Activated CD8-positive, alpha-beta memory T cell treated with anti-CD3 and anti-CD28 coated beads for 1 hour (primary cell): ENCODE measurements at regions not wholly inside any gene's neighbourhood (a gene's known extent, or its start where the extent isn't known, plus 50 kb on each side); places are given as distances from the start of the nearest gene placed in this dataset.
"Not testable (repeated sequence)": the region's sequence is repeated elsewhere in the genome, so short reads cannot be mapped to it uniquely, and the experiment has no call there.

Experiments
- DNase-seq, 2 donors: peaks; one replicate each; pipeline ENCODE4 v3.0.0-alpha.2; 2020; ENCODE audit warnings: low read depth in 1 of 2; ENCODE audit errors: extremely low read depth in 1 of 2

DNA sequence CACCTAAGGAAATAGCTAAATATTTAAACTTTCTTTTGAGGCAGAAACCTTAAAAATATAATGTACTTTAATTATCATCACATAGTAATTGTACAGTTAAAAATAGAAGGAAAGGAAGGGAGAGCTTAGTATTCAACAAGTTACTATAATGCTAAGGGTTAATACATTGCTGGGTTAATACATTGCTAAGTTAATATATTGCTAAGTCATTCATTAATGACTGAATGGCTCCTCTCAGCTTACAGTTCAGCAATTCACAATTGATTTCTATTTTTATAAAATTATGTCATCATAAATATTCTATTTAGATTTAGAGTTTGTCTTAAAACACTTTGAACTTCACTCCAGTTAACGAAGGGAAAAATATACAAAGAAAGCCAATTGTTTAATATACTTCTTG is 207.9 kb downstream of the BMP4 start:
- no peak for DNase-seq

DNA sequence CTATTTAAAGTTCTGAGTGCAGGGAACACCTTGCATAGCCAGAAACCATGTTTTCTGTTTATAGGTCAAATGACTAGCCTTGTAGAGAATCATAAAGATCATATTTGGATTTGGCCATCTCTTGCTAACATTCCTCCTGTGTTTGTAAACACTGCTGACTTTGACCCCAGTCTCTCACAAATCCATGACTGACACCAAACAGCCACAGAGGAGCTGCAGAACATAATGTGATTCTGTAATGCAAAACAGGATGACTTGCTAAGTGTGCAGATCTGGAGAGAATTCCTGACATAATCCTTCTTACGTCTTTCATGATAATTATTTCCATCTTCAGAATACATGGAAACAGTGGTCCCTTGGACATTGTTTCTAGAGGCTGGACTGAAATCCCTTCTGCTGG is 211.8 kb downstream of the BMP4 start:
- no peak for DNase-seq

DNA sequence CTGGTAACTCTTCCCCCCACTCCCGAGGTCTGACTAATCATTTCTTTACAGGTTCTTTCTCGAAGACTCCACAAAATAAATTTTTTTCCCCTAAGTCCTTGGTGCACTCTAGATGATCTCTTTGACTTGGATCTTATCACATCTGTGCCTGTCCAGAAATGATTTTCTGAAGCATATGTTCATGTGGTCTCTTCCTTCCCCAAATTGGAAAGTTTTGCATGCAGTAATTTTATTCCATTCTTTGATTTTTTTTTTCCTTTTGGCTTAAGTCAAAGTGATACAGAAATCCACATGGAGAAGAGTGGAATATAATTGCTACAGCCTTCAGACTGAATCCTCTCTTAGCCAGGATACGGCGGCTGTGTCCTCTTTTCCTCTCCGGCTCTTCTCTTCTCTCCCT is 213.3 kb downstream of the BMP4 start:
- no peak for DNase-seq

DNA sequence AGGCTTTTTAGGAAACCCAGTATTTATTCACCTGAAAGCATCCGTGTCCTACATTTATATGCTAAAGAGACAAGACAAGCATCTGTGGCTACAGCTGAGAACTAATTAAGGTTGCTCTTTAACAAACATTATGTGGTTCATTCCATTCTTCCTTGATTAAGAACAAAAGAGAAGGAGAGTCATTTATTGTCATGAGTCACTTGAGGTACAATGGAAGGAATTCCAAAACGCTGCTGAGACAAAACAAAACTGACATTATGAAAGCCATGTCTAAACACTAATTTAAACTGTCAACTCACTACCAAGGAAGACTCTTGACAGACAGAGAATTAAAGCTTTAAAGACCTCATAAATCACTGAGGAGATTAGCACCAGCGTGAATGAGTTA is 214.4 kb downstream of the BMP4 start:
- DNase-seq: no peak

DNA sequence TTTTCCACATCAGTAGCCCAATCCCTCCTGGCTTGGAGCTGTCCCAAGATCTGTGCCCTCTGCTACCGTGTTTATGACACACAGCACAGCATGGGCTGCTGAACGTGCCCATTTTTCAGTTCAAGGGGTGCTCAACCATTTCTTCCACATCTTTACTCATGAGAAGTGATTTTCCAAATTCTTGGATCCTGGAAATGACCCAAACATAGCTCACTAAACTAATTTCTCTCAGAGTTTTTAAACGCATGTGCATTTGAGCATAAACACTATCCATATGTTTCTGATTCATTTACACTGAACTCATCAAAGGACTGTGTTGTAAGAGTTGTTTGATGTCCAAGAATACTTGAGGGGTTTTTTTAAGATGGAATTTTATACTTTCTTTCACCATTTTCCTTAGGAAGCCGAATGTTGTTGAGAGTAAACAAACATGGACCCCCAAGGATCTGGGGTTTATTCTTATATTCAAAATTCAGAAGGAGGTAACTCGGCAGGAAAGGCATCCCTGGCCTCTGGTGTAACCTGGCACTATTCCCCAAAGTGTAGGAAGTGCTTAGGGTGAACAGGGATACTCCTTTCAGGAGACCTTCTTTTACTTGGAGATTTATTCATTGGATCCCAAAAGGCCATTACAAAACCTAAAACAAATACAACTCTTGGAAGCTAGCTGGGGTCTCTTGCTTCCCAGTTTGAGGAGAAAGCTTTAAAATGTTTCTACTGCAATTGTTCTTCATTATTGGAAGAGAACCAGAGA is 215.0 kb downstream of the BMP4 start:
- no peak for DNase-seq

DNA sequence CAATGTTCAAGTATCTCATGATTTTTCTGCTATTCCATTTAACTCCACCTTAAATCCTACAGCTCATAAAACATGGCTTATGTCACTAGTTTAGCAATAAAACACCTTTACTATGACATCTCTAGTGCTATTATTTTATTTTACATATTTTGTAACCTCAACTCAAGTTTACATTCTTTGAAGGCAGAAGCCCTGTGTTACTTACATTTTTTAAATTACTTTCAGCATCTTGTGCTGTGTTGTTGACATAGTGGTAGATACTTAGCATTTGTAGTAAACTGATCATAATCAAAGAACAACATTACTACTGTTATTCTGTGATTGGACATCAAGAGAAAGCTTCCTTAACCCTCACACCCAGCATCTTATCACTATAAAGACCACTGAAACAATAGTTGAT is 216.1 kb downstream of the BMP4 start:
- no peak for DNase-seq

DNA sequence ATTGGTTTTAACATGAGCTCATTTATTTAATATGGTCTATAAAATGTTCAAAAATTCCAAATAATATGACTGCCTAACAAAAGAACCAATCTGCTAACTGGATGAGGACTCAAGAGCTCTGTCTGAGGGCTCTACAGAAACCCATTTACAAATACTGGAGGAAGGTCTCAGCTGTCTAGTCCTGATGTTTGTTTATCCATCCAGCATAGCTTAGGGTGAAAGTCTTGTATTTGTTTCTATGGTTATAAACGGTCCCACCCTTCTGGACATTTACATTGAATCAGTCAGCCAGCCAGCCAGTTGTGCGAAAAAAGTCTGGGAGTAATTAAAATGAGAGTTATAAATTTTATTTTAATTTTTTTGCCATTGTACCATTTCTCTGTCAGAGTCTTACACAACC is 220.7 kb downstream of the BMP4 start:
- DNase-seq: no peak

DNA sequence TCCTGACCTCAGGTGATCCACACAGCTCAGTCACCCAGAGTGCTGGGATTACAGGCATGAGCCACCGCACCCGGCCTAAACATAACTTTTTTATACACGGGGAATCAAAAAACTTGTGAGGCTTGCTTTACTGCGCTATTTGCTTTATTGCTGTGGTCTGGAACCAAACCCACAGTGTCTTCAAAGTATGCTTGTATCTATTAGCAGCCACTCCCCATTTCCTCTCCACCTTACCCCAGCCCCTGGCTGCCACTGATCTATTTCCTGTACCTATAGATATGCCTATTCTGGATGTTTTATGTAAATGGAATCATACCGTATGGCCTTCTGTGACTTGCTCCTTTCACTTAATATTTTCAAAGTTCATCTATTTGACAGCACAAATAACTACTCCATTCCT is 233.4 kb downstream of the BMP4 start:
- DNase-seq: no peak

DNA sequence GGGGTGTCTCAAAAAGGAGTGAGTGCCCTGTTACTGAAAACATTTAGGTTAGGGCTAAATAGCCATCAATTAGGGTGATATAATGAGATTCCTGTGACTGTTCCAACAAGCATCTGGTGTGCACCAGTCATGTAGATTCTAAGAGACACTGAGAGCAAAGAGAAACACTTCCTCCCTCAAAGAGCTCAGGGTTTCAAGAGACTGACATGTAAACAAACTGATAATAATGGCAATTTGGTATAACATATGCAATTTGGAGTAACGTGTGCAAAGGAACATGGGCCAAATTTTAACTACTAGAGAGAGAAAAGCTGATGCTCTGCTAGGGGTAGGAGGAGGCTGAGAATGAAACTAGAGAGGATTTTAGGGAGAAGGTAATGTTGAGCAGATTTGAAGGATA is 237.1 kb downstream of the BMP4 start:
- no peak for DNase-seq

DNA sequence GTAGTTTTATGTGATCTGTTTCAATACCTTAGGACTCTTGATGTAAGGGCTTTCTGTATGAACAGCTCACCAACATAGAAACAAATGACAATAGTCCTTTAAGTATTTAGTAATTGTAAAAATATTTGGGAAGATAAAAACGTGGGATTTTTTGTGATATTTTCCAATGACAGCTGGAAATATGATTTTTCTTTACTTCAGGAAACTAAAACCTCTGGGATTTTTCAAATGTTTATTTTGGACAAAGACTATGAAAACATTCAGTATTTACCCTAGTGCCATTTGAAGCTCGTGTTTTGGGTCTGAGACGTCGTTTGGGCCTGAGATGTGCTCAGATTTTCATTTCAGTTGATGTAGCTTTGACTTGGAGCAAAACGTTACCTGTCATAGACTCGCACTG is 240.0 kb downstream of the BMP4 start:
- no peak for DNase-seq

DNA sequence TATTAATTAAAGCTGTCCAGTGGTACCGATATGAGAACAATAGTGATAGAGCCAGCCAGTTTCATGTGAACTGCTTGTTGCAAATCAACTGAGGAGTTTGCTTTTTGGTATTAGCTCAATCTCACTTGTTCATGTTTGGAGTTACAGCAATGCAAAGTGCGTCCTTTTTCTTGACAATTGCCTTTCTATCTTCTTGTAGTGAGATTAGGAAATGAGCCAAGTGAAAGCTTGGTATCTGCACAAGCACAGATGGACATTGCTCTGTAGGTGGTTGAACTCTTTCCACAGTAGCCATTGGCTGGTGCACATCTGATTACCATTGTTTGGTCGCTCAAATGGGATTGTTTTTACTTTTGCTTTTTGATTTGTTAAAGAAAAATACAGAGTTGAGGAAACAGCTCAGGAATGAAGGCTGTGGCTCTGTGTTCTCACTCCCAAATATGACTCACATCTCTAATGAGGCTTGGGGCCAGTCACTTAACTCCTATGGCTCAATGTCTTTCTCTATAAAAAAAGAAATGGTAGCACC is 241.4 kb downstream of the BMP4 start:
- no peak for DNase-seq

DNA sequence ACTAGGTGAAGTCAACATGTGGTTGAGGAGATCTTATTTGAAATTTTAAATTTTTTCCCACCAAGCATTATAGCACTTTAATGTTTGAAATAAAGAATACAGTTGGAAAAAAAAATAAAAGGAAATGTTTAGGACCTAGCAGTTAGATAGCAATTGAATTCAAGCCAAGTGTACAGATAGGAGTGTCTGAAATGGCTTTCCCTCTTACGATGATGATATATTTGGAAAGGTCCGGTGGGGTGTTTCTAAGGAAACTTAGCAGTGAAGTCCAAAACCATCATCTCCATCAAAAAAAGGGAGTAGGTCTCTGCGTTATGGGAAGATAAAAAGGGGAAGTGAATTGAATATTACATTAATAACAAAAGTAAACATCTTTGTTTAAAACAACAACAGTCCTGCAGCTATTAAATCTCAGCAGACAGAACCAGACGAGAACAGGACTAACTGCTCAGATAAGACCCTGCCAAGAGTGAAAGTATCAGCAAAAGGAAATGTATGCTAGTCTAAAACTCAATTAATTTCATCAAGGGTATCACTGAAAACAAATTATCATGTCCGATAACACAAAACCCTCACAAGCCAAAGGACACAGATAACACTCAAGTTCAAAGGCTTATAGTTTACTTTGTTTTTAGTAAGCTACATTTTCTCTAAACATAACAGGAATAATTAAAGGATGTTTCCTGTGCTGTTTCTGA is 242.0 kb downstream of the BMP4 start:
- no peak for DNase-seq

DNA sequence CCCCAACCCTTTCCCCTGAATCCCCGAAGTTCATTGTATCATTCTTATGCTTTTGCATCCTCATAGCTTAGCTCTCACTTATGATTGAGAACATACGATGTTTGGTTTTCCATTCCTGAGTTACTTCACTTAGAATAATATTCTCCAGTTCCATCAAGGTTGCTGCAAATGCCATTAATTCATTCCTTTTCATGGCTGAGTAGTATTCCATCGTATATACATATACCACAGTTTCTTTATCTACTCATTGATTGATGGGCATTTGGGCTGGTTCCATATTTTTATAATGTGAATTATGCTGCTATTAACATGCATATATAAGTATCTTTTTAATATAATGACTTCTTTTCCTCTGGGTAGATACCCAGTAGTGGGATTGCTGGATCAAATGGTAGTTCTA is 243.7 kb downstream of the BMP4 start:
- DNase-seq: not testable (repeated sequence)

DNA sequence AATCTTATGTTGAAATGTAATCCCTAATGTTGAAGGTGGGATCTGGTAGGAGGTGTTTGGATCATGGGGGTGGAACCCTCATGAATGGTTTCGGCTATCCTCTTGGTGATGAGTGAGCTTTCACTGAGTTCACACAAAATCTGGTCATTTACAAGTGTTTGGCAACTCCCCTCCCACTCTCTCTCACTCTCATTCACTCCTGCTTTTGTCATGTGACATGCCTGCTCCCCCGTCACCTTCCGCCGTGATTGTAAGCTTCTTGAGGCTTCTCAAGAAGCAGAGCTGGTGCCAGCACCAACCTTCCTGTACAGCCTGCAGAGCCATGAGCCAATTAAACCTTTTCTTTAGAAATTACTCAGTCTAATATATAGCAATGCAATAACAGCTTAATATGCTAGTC is 245.4 kb downstream of the BMP4 start:
- no peak for DNase-seq

DNA sequence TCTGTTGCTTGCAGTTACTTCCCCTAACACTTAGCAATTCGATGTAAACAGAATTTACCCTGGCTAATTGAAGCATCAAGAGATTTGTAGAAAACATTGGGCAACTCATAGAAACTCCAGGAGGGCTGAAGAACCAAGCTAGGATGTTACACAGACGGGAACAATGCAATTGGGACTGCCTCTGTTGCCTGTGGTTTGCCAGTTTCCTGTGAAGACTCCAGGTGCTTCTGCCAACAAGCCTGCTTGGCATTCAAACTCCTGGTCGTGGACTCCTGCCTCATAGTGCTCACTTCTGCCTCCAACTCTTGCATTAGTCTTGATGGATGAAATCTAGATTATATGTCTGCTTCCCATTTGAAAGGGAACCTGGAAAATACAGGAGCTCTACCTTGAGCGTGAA is 246.0 kb downstream of the BMP4 start:
- no peak for DNase-seq

DNA sequence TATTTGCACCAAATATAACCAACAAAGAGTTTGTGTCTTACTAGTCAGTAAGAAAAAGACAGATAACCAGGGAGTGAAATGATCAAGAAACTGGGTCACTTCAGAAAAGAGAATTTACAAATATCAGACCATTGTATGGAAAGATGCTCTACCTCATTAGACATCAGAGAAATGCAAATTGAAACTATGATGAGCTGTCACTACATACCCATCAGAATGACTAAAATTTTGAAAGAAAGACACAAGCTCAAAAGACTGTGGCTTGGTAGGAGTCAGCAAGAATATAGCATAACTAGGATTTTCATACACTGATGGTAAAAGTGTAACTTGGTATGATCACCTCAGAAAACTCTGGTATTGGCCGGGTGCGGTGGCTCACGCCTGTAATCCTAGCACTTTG is 247.2 kb downstream of the BMP4 start:
- no peak for DNase-seq

DNA sequence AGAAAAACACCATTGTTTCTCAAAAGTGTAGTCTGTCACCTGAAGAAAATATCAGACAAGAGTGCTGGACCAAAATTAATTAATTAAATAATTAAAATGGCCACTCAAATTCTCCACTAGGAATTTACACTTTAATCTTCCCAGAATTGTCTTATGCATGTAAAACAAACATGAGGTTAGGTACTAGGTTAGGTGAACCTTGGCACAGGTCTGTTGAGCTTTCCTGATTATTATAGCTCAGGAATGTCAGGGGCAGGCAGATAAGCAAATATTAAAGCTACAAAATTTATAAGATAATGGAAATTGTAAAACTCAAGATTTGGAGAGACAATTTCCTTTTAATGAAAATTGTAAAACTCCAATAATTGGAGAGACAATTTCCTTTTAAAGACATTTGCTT is 253.2 kb downstream of the BMP4 start:
- no peak for DNase-seq

DNA sequence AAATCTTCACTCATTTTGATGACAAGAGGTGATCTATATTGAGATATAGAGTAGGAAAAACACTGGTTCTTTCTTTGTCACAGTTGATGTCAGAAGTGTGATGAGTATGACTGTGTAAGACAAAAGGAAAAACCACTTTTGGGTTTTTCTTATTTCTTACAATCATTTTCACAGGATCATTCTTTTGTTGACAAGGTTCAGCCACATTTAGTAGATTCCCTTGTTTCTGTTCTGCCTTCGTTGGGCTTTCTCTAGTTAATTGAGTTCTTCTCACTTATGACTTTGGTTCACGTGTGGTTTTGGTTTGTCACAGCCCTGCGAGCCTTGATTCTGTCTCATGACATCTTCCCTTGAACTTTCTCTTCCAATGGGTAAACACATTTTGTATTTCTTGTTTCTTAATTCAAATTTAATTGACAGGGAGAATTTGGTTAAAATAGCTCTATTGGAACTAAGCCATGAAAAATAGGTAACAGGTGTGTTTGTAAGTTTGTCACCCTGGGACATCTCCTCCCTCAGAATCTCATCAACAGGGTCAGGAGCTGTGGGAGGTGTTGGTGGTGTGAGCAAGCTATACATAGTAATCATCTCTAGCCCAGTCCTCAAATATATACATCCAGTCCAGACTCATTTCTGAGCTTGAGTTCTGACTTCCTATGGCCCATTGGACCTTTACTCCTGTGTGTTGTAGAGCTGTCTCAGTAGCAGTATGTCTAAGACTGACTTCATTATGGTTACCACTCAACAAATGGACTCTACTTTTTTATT is 255.3 kb downstream of the BMP4 start:
- no peak for DNase-seq

DNA sequence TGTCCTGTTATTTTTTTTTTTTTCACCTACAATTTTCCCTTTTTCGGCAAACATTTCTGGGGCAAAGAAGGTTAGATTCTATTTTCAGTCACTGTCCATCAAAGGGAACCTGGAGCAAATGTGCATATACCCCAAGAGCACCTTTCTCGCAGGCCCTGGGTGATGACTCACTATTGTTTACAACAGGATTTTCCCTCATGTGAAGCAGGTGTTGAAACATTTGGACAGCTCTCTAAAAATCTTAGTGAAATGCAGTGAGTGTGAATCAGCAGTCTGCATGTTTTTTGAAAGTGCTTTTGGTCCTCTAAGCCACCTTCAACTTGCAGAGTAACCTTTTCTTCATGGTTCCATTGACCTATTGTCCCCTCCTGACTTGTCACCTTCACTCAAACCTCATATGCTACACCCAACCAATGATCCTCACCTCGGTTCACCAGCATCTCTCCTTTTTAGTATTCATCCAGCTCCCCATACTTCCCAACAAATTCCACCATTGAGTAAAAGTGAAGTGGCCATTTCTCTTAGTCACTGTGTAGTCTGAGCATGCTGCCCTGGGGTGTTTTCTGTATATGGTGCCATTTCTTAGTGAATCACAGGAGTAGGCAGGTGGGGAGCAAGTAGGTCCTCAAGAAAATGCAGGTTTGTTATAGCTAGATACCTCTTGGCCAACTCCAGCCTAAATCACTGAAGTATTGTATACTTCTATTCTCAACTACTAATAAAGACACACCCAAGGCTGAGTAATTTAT is 260.2 kb downstream of the BMP4 start:
- DNase-seq: no peak

DNA sequence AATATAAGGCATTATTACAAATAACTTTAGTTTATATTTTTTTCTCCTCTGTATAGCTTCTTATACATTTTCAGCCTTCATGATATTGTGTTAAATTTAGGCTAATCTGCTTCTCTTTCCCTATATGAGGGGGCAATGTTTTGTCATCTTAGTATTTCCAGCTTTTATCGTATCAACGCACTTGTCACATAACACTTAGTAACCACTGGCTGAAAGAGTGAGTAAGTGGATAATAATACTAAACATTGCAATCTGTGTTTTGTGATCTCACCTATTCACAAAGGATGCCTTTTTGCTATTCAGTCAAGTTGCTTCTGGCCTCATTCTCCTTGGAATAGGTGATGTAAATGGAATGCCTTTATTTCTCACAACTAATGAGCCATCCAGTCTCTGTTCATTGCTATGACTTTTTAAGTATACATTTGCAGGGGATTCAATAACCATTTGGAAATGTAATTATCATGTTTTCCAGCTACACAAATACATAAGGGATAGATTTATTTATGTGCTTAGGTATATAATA is 260.9 kb downstream of the BMP4 start:
- no peak for DNase-seq

DNA sequence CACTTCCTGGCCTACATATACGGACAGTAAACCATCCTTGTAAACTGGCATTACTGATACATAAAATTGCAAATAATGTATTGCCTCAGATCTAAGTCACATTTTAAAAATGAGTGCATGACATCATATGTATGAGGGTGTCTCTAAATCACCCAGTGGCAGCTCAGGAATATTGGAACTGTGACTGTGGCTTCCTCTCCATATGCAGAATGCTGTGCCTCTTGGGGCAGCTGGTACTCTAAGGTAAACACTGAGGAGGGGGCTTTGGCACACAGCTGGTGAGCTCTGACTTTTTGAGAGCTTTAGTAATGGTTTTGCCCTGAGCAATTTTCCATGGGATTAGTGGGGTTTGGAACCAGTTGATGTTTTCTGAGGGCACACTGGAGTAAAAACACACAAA is 263.7 kb downstream of the BMP4 start:
- DNase-seq: no peak
